HepG2 (cell line): ENCODE measurements at regions not wholly inside any gene's neighbourhood (a gene's known extent, or its start where the extent isn't known, plus 50 kb on each side); places are given as distances from the start of the nearest gene placed in this dataset.

Experiments
- ATAC-seq: fragments of 200-7000 bp; cut with Tn5 transposase; 3 replicates; pipeline ENCODE4 v1.9.1; 2020; ENCODE audit warnings: mild to moderate bottlenecking, moderate library complexity
- BruUV-seq: library from RNA; stranded (reverse); fragments of 400-500 nt; replicated peaks from 2 replicates; lab custom pipeline; 2021; lab: Mats Ljungman, UMichigan
- CTCF ChIA-PET: fragments of 300-600 bp; formaldehyde crosslinking; extraction: SDS; loops from one replicate; lab custom pipeline; 2021; ENCODE audit warnings: low total read pairs, inconsistent platforms, low intra/inter-chr PET ratio; lab: Yijun Ruan, JAX
- POLR2A ChIA-PET: fragments of 350-600 bp; sonication (Branson Sonifier 250); formaldehyde crosslinking; loops from one replicate; lab custom pipeline; 2020; ENCODE audit warnings: antibody characterized with exemption, inconsistent platforms; lab: Yijun Ruan, JAX
- DNase-seq: peaks from one replicate; pipeline ENCODE4 v3.0.0-alpha.2; 2015; ENCODE audit warnings: low spot score
- FAIRE-seq: peaks from 3 replicates; lab custom pipeline; 2011; peaks lifted over from hg19 to GRCh38; lab: Jason Lieb, UNC
- H2AFZ ChIP-seq: one replicate; pipeline ENCODE4 v1.6.1; 2011; ENCODE audit warnings: low read length, inconsistent platforms
- H3K27ac ChIP-seq: fragments of 300-600 bp; 3 replicates; pipeline ENCODE4 v1.8.0; 2011; ENCODE audit warnings: mixed run types, mild to moderate bottlenecking, mixed read lengths, low read length, inconsistent platforms; ENCODE audit not compliant: insufficient read depth; ENCODE audit errors: extremely low read length
- H3K27me3 ChIP-seq, 2 experiments: fragments of 200-600 bp in 1 of 2; 2 replicates in 1 of 2; 3 replicates in 1 of 2; pipeline versions ENCODE4 v1.6.0 to v1.8.0; 2011; ENCODE audit warnings: low read length in 2 of 2, mild to moderate bottlenecking in 2 of 2, moderate library complexity in 2 of 2, inconsistent platforms in 1 of 2; ENCODE audit not compliant: insufficient read depth in 2 of 2, control insufficient read depth in 1 of 2
- H3K36me3 ChIP-seq, 2 experiments: fragments of 200-600 bp in 1 of 2; replicated peaks in 1 of 2; 2 replicates in 1 of 2; 3 replicates in 1 of 2; pipeline versions ENCODE4 v1.5.1 to v1.8.0; 2011; ENCODE audit warnings: low read length in 2 of 2, inconsistent platforms in 1 of 2; ENCODE audit not compliant: insufficient read depth in 2 of 2, control insufficient read depth in 1 of 2
- H3K4me1 ChIP-seq: 2 replicates; pipeline ENCODE4 v1.5.1; 2012; ENCODE audit warnings: low read length, inconsistent platforms; ENCODE audit not compliant: insufficient read depth
- H3K4me2 ChIP-seq: 2 replicates; pipeline ENCODE4 v1.6.0; 2011; ENCODE audit warnings: low read depth, low read length, inconsistent platforms
- H3K4me3 ChIP-seq, 3 experiments: fragments of 200-600 bp in 1 of 3; sonication (generic), shearing (Covaris generic) in 1 of 3; replicated peaks in 1 of 3; 2 replicates each; pipeline ENCODE4 v1.5.1; 2011 to 2016; ENCODE audit warnings: low read length in 3 of 3, inconsistent platforms in 2 of 3, low read depth in 2 of 3, mild to moderate bottlenecking in 2 of 3, control low read depth in 1 of 3, mixed read lengths in 1 of 3; ENCODE audit not compliant: insufficient read depth in 1 of 3
- H3K79me2 ChIP-seq: one replicate; pipeline ENCODE4 v1.6.1; 2011; ENCODE audit warnings: low read length, inconsistent platforms; ENCODE audit not compliant: insufficient read depth
- H3K9ac ChIP-seq: 2 replicates; pipeline ENCODE4 v1.6.0; 2011; ENCODE audit warnings: mild to moderate bottlenecking, low read depth, low read length, inconsistent platforms; ENCODE audit not compliant: insufficient read depth
- H3K9me3 ChIP-seq: 2 replicates; pipeline ENCODE4 v1.5.1; 2012; ENCODE audit warnings: mild to moderate bottlenecking, low read length
- H4K20me1 ChIP-seq: 2 replicates; pipeline ENCODE4 v1.6.0; 2011; ENCODE audit warnings: inconsistent platforms, mild to moderate bottlenecking, low read length, moderate library complexity; ENCODE audit not compliant: insufficient read depth
- ERF ChIP-seq: IDR thresholded peaks from 2 replicates; pipeline ENCODE4 v1.6.1; 2018; ENCODE audit warnings: missing biosample characterization, missing genetic modification reagents
- GLI4 ChIP-seq: sonication (generic); formaldehyde crosslinking; IDR thresholded peaks from 2 replicates; pipeline ENCODE4 v1.5.1; 2020; ENCODE audit warnings: missing genetic modification reagents, mild to moderate bottlenecking, moderate library complexity, borderline replicate concordance
- JARID2 ChIP-seq: sonication (generic); formaldehyde crosslinking; IDR thresholded peaks from 2 replicates; pipeline ENCODE4 v1.8.1; 2023; ENCODE audit warnings: missing genetic modification reagents, inconsistent platforms; ENCODE audit not compliant: insufficient replicate concordance
- PITX1 ChIP-seq: sonication (generic); formaldehyde crosslinking; IDR thresholded peaks from 2 replicates; pipeline ENCODE4 v1.5.1; 2020; ENCODE audit warnings: mild to moderate bottlenecking, missing genetic modification reagents
- RERE ChIP-seq: IDR thresholded peaks from 2 replicates; pipeline ENCODE4 v1.6.1; 2016; ENCODE audit warnings: low read depth, missing genetic modification reagents, missing compliant biosample characterization
- SRSF9 ChIP-seq: fragments of 200-400 bp; formaldehyde crosslinking; IDR thresholded peaks from 2 replicates; pipeline ENCODE4 v1.6.1; 2018; ENCODE audit warnings: borderline replicate concordance, mild to moderate bottlenecking, low read depth, low read length; ENCODE audit not compliant: insufficient read depth, poor library complexity, severe bottlenecking
- WGBS: methylation state at CpG from one replicate; pipeline ENCODE4 v1.1.6; 2017; ENCODE audit warnings: low lambda C conversion rate; 5-methylcytosine and 5-hydroxymethylcytosine counted together
- in situ Hi-C: cut with HindIII; loops from 2 replicates; pipeline ENCODE4 v1.10.0; 2017; ENCODE audit warnings: low pct_unique_long_range_greater_than_20kb; ENCODE audit not compliant: extremely low pct_ligation_motif_present
- intact Hi-C: fragments of 100-400 bp; cut with micrococcal nuclease; formaldehyde crosslinking; loops from one replicate; pipeline ENCODE4 v1.10.0; 2022; ENCODE audit not compliant: unreplicated experiment

GRCh38 chr4:4735870-4736269 is 123.6 kb upstream of the MSX1 start:
- no peak for DNase-seq
- Histone ChIP-seq H3K4me3 (no peak overlapping the region), H3K4me1 (0 out of 2 replicates have a peak, but pooled peaks cover 12% of the 10 kb centered on the region), H3K79me2 (no peaks in the 10 kb centered on the region), H3K36me3 (no peaks in the 10 kb centered on the region), H3K4me2 (no peak overlapping the region), H4K20me1 (no peaks in the 10 kb centered on the region), H2AFZ (no peak overlapping the region), H3K9me3 (no peaks in the 10 kb centered on the region), H3K9ac (no peak overlapping the region), H3K27ac (no peak overlapping the region), H3K27me3 (no peaks in the 10 kb centered on the region)
- intact Hi-C loops (no loop called here), in situ Hi-C loops (no loop called here)
- no peak for ATAC-seq
- ChIA-PET CTCF (no interaction called here), POLR2A (no interaction called here)
- FAIRE-seq, result no peak
- TF ChIP-seq ERF (CRISPR knock-in tag), result no peak
- no TSS peak for BruUV-seq
- WGBS, result 87% methylated on average over 6 of the region's 6 CpGs

GRCh38 chr4:4735136-4735750 is 124.2 kb upstream of the MSX1 start:
- H3K79me2 ChIP-seq, result no peaks in the 10 kb centered on the region
- no peaks in the 10 kb centered on the region for H3K9me3 ChIP-seq
- no peak overlapping the region for H3K4me2 ChIP-seq
- ChIA-PET CTCF (no interaction called here), POLR2A (no interaction called here)
- FAIRE-seq (no peak), DNase-seq (no peak), ATAC-seq (no peak)
- H3K9ac ChIP-seq, result no peak overlapping the region
- BruUV-seq, result no TSS peak
- no peak overlapping the region for H3K4me3 ChIP-seq
- intact Hi-C loops, result no loop called here
- WGBS, result 74% methylated on average over 9 of the region's 9 CpGs
- no peaks in the 10 kb centered on the region for H3K36me3 ChIP-seq
- in situ Hi-C loops, result no loop called here
- H3K27ac ChIP-seq, result no peak overlapping the region
- no peaks in the 10 kb centered on the region for H3K27me3 ChIP-seq
- no peaks in the 10 kb centered on the region for H4K20me1 ChIP-seq
- 0 out of 2 replicates have a peak, but pooled peaks cover 12% of the 10 kb centered on the region for H3K4me1 ChIP-seq
- H2AFZ ChIP-seq, result no peak overlapping the region
- TF ChIP-seq PITX1 (CRISPR knock-in tag) (no peak), RERE (CRISPR knock-in tag) (no peak), JARID2 (CRISPR knock-in tag) (no peak), SRSF9 (no peak), GLI4 (CRISPR knock-in tag) (no peak)
